Activated T-cell treated with anti-CD3 and anti-CD28 coated beads, Interleukin-2, amount 50 U/mL, for 48 hours (primary cell): ENCODE measurements at regions not wholly inside any gene's neighbourhood (a gene's known extent, or its start where the extent isn't known, plus 50 kb on each side); places are given as distances from the start of the nearest gene placed in this dataset.
"Not testable (repeated sequence)": the region's sequence is repeated elsewhere in the genome, so short reads cannot be mapped to it uniquely, and the experiment has no call there.

ENCODE experiments used
- DNase-seq, 2 experiments: peaks; one replicate each; pipeline ENCODE4 v3.0.0-alpha.2; 2020

DNA sequence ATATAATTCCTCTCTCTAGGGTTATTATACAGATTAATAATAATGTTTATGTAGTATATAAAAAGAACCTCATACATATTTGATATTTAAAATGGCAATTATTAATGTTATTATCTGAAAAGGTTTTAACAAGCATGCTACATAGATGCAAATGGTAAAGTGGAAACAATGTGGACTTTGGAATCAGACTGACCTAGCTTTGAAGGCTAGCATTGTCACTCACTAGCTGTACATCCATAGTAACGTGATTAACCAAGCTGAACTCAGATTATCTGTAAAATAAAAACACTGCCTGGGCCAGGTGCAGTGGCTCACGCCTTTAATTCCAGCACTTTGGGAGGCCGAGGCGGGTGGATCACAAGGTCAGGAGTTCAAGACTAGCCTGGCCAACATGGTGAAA lies 233.7 kb upstream of the SPRY1 start:
- no peak for DNase-seq

DNA sequence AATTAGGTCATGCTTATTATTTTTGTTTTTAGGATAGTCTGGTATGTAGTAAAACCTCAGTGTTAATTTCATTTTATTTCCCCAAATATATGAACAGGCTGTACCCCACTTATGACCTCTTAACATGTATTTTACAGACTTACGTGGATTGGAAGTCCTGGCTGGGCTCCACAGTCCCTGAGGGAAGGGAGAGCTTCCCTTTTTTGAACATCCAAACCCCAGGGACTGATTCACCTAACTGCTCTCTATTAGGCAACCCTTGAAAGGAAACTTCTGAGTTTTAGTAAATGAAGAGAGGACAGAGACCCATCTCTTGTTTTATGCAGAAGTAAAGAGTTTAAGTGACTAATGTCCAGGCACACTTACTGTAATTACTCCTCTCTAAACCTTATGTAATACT lies 233.1 kb upstream of the SPRY1 start:
- no peak for DNase-seq

DNA sequence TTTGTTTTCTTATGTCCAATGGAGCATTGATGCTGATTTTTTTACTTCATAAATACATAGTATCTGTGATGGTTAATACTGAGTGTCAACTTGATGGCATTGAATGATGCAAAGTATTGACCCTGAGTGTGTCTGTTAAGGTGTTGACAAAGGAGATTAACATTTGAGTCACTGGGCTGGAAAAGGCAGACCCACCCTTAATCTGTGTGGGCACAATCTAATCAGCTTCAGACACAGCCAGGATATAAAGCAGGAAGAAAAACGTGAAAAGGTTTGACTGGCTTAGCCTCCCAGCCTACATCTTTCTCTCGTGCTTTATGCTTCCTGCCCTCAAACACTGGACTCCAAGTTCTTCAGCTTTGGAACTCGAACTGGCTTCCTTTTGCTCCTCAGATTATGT lies 230.6 kb upstream of the SPRY1 start:
- no peak for DNase-seq

DNA sequence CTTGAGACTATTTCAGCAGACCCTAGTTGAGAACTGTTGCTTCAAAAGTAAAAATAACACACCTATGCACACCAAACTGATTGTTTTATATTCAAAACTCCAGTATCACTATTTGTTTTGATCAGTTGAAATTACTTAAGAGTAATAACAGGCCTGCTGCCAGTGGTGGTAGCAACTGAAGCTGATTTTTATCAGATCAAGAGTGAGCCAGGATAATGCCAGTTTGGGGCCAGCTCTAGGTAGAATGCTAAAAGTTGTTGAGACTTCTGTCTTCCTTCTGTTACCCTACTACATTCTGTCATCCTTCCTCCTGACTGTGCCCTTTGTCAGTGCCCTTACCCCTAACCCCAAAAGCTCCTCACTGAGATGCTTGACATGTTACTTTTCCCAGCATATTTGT lies 228.7 kb upstream of the SPRY1 start:
- no peak for DNase-seq

DNA sequence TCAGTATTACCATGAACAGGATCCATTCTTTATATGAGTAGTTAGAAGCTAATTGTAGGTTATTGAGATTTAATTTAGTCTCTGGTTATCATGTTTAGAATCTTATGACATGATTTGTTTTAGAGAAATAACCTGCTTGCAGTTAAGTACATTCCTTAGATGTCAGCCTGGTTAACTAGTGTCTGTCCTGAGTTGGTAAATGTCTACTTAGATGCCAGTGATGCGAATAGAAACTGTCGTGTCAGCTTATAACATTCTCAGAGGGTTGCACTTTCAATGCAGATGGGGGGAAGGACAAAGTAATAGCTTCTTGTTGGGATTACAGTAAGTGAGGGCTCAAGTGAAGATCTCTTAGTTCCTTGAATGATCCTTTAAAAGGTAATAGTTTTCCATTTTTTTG lies 227.8 kb upstream of the SPRY1 start:
- no peak for DNase-seq

DNA sequence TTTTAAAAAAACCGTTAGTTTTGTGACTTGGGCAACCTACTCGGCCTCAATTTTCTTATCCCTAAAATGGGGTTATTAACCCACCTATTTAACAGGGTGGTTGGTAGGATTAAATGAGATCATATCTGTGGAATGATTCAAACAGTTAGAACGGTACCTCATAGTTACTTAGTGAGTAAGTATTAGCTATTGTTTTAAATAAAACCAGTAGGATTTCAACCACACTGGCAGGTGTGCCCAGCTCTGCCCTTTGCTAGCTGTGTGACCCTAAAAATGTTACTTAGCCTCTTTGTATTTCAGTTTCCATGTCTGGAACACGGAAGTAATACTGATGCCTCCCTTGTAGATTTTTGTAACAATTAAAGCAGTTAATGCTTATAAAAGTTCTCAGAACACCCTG lies 225.8 kb upstream of the SPRY1 start:
- DNase-seq: no peak

DNA sequence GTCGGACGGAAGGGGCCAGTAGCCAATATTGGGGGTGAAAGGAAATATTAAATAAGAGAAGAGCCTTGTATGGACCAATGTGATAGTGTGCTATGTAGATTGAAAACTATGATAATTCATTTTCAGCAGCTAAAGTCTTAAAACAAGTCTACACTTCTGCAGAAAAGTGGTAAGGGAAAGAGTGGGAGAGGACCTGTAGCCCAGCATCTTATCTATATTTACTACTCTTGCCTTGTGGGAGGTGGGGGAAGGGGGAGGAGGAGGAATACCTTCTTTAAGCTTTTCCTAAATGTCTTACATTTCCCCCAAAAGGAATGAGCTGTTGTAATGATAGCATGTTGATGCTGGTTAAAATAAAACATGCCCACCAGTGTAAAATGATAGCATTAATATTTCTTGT lies 220.0 kb upstream of the SPRY1 start:
- no peak for DNase-seq

DNA sequence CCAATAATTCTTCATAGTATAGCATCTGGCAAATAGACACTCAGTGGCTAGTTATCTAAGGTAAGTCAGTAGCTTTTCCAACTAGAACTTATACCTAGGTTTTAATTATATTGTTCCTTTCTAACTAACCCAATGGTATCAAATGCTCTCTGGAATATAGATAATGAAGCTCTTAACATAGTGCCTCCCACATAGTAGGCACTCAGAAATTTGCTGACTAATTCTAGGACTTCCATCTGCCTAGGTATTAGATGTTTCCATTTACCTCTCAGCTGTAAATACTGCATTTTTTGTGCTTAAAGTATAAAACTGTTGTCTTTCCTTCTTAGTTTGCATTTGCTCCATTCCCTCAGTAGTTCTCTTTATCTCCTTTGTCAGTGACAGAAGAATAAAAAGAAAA lies 214.3 kb upstream of the SPRY1 start:
- DNase-seq: no peak

DNA sequence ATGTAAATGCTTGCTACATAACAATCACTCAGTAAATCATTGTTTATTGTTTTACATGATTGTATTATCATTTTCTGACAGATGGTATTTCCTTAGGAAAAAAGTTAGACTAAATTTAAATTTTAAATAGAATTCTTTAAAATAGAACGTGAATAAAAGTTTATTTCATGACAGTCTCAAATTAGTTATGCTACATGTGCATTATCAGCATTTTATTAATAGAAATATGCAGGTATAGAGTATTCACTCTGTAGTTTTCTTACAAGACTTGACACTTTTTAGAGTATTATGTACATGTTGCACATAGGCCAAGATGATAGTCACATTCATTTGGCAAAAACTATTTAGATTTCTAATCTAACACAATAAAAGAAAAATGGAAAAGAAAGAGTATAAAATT lies 213.3 kb upstream of the SPRY1 start:
- DNase-seq: no peak

DNA sequence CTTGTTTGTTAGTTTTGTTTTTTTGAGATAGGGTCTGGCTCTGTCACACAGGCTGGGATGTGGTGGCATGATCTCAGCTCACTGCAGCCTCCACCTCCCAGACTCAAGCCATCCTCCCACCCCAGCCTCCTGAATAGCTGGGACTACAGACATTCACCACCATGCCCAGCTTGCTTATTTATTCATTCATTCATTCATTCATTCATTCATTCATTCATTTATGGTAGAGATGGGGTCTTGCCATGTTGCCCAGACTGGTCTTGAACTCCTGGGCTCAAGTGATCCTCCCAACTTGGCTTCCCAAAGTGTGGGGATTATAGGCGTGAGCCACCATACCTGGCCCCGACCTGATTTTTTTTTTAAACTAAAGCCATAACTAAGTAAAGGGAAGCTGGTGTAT lies 212.8 kb upstream of the SPRY1 start:
- not testable (repeated sequence) for DNase-seq

DNA sequence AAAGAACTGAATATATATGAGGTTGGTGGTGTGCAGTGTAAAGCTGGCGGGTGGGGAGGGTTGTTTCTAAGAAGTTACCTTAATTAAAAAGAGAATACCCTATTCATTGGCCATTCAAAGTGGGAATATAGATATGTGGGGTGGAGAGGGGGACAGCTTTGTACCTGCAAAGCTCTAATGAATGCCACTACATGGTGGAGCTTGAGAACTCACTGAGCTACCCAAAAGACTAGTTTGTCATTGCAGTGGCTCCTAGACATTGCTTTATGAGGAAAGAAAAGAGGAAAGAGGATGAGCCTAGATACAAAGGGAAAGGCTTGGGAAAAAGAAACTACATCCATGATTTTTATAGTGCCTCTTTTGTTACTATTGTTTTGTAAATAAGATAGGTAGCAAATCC lies 209.9 kb upstream of the SPRY1 start:
- DNase-seq: no peak

- no peak for DNase-seq
Measured at GRCh38 chr4:123190176-123190575, 206.4 kb upstream of the SPRY1 start.

- DNase-seq: no peak
Measured at GRCh38 chr4:123191728-123192127, 204.9 kb upstream of the SPRY1 start.

- DNase-seq: no peak
Measured at GRCh38 chr4:123193802-123194367, 202.7 kb upstream of the SPRY1 start.

DNA sequence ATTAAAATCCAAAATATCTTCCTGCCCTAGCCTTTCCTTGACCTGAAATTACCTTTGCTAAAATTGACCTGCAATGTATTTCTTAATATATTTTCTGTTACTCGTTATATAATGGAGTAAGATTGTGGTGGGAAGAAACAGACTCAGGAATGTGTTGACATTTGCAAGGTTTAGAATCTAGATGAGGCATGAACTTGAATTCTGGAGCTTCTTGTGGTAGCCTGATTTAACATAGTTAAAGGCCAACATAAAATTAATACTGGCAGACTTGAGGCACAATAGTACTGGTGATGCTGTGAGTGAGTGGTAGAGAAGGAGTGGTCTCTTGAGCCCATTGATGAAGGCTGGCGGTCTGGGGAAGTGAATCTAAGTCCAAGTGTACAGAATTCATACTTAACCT lies 197.9 kb upstream of the SPRY1 start:
- DNase-seq: no peak

- DNase-seq: no peak
Measured at GRCh38 chr4:123200051-123200940, 196.3 kb upstream of the SPRY1 start.

DNA sequence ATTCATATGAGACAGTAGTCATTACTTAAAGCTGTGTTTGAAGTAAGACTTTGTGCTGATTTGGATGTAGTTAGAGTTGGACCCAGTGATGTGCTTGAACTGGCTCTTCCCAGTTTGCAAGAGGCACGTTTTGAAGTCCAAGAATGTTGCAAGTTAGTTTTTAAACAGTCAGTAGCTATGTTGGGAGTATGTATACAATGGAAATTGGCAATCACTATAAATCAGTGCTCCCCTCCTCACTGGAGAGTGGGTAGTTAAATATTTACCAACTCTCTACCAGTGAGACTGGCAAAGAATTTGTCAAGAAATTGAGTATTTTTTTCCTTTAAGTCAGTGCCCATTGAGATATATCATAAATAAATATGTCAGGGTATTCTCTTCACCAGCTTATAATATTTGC lies 191.9 kb upstream of the SPRY1 start:
- DNase-seq: no peak

- DNase-seq: no peak
Measured at GRCh38 chr4:123206016-123206415, 190.6 kb upstream of the SPRY1 start.

DNA sequence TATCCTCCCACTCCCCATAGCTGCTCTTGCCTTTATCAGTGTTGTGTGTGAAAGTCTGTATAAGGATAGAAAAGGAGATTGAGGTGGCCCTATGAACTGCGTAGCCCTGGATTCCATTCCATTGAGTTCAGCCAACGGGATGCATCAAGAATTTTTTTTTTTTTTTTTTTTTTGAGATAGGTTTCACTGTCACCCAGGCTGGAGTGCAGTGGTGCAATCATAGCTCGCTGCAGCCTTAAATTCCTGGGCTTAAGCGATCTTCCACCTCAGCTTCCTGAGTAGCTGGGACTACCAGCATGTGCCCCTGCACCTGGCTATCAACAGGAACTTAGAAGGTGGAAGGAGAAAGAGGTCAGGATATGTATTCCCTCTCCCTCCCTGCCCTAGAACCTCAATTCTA lies 187.2 kb upstream of the SPRY1 start:
- DNase-seq: no peak

DNA sequence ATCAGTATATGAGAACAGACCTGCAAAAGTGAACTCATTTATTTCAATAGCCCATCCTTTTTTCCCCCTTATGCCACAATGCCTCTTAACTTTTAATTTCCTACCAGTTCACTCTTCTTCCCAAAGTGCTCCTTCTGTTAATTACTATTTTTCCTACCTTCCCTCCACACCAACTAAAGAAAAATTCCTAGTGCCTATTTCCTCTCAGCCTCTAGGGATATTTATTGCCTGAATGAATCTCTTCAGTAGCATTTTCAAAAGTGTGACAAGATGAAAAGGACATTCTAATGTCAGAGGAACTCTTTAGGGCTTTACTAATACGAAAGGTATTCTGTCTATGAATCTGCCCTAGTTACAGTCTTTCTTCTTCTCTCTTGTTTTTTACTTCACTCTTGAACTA lies 181.1 kb upstream of the SPRY1 start:
- DNase-seq: no peak

DNA sequence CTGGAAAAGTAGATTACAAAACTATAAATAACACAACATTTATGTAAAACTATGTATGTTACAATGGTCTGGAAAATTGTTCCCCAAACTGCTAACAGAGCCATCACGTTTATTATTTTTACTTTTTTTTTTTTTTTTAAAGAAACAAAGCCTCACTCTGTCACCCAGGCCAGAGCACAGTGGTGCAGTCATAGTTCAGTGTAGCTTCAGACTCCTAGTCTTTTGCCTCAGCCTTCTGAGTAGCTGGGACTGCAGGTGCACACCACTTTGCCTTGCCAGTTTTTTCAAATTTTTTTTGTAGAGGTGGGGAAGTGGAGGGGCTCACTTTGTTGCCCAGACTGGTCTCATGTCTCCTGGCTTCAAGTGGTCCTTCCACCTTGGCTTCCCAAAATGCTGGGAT lies 180.1 kb upstream of the SPRY1 start:
- DNase-seq: no peak

DNA sequence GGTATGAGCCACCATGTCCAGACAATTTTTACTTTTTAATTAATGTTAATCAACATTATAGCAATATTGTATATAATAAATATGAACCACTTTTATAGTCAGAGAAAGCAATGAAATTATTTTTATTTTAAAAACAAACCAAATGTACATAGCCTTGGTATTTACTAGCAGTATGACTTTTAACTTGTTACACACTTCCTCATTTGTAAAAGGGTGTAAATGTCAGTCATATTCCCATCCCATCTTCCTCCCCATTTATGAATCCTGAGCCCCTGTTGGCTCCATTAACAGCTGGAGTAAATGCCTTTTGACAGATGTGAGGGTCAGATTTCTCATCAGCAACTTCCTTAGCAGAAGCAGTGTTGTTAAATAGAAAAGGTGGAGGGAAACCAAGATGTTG lies 179.6 kb upstream of the SPRY1 start:
- no peak for DNase-seq

DNA sequence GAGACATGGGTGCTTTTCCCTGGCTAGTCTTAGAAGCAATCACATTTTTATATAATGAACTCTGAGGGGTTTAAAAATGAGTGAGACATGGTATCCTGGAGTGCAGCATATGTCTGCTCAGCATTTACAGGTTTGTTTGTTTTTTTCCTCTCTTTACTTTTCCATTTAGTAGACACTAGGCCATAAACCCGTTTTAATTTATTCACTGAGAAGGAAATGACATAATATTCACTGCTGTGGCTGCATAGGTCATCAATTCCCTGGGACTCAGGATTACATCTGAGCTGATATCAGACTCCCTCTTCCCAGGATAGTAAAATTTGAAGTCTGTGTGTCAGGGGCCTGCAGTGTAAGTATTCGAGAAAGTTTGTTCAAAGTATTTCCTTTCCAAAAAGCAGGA lies 178.9 kb upstream of the SPRY1 start:
- DNase-seq: no peak

DNA sequence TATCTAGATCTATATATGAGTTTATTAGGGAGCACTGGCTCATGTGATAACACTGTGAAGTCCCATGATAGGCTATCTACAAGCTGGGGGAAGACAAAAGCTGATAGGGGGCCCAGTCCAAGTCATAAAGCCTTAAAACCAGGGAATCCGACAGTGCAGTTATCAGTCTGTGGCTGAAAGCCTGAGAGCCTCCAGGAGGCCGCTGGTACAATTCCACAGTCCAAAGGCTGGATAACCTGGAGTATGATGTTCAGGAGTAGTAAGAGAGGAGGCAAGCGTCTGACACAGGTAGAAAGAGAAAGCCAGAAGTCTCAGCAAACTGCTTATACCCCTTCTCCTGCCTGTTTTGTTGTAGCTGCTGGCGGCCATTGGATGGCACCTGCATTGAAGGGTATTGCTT lies 177.6 kb upstream of the SPRY1 start:
- no peak for DNase-seq

GRCh38 chr4:123229286-123229685 lies 167.3 kb upstream of the SPRY1 start:
- DNase-seq: no peak
